Pons (tissue), 1 donor: ENCODE measurements at regions not wholly inside any gene's neighbourhood (a gene's known extent, or its start where the extent isn't known, plus 50 kb on each side); places are given as distances from the start of the nearest gene placed in this dataset.
"Not testable (repeated sequence)": the region's sequence is repeated elsewhere in the genome, so short reads cannot be mapped to it uniquely, and the experiment has no call there.

Experiments
- DNase-seq: peaks from one replicate; pipeline ENCODE4 v3.0.0-alpha.2; 2016; ENCODE audit warnings: low spot score

GRCh38 chr12:124070394-124071074 lies 97.5 kb downstream of the ZNF664 start:
- not testable (repeated sequence) for DNase-seq

GRCh38 chr12:124071075-124071443 lies 98.0 kb downstream of the ZNF664 start:
- DNase-seq: no peak

DNA sequence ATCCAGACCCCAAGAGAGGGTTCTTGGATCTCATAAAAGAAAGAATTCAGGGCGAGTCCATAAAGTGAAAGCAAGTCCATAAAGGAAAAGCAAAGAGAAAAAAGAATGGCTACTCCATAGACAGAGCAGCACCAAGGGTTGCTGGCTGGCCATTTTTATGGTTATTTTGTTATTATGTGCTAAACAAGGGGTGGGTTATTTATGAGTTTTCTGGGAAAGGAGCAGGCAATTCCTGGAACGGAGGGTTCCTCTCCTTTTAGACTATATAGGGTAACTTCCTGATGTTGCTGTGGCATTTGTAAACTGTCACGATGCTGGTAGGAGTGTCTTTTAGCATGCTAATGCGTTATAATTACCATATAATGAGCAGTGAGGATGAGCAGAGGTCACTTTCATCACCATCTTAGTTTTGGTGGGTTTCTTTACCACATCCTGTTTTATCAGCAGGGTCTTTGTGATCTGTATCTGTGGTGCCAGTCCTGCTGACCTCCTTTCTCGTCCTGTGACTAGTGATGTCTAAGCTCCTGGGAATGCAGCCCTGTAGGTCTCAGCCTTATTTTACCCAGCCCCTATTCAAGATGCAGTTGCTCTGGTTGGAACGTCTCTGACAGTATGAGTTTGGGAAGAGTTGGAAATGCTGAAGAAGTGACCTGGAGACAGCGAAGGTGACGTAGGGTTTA lies 100.5 kb downstream of the ZNF664 start:
- DNase-seq: no peak

- no peak for DNase-seq
Measured at GRCh38 chr12:124075841-124076240, 102.8 kb downstream of the ZNF664 start.

DNA sequence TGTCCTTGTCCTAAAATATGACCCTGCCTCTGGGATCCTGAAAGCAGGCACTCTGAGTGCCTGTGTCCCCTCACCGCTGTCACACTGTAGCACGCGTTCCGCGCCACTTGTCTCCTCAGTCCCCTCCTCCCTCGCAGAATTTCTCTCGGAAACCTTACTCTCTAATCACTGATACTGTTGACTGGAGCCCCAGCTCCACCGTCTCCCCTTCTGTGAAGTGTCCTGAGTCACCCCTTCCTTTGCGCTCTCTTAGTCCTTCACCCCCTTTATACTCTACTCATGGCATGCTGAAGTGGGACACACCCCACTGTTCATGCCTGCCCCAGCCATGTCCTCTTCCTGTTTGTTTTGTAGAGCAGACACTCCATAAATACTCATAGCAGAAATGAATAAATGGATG lies 104.7 kb downstream of the ZNF664 start:
- DNase-seq: no peak

DNA sequence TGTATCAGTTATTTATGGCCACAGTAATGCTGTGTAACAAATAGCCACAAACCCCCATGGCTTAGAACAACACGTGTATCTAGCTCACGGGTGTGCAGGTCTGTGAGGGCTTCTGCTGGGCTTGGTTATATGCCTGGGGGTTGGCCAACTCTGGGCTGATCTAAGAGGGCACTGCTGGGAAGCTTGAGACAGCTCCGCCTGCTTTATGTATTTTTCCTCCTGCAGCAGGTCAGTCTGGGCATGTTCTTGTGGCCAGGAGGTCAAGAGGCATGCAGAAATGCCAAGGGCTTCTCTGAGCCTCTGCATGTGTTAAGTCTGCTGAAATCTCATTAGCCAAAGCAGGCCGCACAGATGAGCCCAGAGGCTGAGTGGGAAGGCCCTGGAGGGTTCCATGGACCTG lies 105.8 kb downstream of the ZNF664 start:
- no peak for DNase-seq

- DNase-seq: no peak
Measured at GRCh38 chr12:124080649-124081048, 107.6 kb downstream of the ZNF664 start.

DNA sequence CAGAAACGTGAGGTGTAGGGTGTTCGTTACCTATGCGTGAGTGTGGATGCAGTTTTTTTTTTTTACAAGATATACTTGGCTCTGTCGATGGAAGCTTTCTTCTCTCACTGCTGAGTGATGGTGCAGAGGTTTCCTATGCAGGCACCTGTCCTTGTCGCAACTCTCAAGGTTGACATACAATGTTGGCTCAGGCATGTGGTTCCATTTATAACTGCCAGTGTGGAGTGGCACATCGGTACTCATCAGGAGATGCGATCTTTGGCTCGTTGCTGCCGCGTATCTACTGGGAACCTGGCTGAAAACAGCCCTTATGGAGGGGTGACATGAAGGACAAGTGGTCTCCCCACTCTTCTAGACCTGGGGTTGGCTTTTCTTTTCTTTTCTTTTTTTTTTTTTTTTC lies 109.0 kb downstream of the ZNF664 start:
- DNase-seq: no peak

DNA sequence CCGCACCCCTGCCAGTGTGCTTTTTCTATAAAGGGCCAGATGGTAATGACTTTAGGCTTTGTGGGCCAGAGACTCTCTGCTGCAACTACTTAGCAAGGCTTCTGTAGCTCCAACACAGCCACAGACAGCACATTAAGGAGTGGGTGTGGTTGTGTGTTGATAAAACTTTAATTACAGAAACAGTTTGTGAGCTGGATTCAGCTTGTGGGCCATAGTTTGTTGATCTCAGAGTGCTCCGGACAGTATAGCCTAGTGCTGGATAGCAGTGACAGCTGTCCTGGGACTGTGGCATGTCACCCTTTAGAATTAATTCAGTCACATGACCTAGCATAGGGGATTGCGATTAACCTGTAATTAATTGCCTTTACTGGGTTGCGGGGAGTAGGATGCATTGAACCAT lies 109.7 kb downstream of the ZNF664 start:
- DNase-seq: no peak

- DNase-seq: no peak
Measured at GRCh38 chr12:124083708-124084107, 110.7 kb downstream of the ZNF664 start.

DNA sequence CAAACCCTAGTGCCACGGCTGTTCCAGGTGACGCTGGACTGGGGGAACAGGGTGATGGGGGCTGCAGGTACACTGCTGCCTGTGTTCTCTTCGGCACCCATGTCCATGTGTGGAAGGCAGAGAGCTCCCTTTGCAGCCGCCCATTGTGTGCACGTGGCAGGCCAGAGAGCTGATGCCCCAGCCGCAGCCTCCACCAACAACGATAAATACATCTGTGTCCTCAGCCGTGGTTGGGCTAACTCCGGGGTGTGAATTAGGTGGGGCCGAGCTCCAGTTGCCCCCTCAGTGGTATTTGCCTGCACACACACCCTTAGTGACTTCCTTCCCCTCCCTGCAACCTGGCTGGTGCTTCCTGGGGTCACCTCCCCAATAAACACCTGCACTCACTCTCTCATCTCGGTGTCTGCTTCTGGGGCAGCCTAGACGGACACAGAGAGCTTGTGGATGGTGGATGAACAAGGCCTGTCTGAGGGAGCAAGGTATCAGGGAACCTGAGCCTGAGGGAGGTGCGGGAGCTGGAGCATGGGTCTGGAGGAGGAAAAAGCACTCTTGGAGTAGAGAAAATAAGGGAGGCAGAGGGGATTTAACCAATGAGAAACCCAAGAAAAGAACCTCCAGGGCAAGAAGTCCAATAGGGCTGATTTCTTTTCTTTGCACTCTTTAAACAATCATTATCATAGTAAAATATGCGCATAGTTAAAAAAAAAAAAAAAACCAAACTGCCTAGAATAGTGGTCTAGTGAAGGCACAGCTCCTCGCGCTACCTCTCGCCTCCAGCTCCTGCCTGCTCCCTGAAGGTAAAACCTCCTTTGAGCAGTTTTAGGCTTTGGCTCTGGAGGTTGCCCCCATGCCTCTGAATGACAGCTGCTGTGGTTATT lies 112.6 kb downstream of the ZNF664 start:
- no peak for DNase-seq

- DNase-seq: no peak
Measured at GRCh38 chr12:124086299-124086898, 113.4 kb downstream of the ZNF664 start.

DNA sequence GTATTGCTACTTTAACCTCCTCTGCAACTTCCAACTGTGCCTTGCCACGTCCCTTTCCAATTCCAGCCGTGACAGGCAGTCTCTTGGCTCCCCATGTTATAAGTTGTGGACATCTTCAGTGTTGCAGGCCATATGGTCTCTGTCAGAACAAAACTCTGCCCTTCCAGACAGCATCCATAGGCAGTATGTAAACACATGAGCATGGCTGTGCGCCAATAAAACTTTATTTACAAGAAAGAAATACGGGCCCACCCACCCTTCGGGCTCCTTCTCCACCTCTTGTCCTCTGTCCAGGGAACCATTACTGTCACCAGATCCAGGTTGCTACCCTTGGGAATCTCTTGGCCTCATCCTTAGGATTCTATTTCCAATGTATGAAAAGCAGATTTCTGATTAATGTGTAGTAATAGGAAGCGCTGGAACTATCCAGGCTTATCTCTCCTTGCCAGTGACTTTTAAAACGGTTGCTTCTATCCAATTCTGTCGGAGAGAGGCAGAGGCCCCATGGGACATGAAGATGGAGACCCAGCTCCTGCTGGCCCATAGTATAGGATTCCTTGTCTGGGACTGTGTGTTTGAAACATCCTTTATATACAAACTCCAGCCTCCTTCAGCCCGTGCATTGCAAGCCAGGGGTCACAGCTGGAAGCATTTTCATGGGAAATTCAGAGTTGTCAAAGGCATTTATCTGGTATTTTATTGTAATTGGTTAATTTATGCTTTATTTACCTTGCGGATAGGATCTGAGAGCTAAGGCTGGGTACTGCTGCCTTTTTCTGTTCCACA lies 114.4 kb downstream of the ZNF664 start:
- no peak for DNase-seq

- no peak for DNase-seq
Measured at GRCh38 chr12:124088217-124088907, 115.3 kb downstream of the ZNF664 start.

DNA sequence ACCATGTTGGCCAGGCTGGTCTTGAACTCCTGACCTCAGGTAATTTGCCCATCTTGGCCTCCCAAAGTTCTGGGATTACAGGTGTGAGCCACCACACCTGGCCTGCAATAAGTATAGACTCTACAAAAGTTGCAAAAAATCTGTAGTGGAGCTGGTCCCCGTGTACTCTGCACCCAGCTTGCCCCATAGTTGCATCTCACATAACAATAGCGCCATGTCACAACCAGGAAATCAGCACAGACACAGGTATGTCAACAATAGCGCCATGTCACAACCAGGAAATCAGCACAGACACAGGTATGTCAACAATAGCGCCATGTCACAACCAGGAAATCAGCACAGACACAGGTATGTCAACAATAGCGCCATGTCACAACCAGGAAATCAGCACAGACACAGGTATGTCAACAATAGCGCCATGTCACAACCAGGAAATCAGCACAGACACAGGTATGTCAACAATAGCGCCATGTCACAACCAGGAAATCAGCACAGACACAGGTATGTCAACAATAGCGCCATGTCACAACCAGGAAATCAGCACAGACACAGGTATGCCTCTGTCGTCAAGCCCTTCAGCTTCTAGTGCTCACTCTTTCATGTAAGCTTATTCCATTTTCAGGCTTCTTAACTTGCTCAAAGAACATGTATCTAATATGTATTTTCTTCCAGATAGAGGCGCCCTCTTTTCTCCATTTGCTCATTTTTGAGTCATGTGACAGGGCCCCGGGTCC lies 116.3 kb downstream of the ZNF664 start:
- not testable (repeated sequence) for DNase-seq

- no peak for DNase-seq
Measured at GRCh38 chr12:124091835-124092234, 118.8 kb downstream of the ZNF664 start.

DNA sequence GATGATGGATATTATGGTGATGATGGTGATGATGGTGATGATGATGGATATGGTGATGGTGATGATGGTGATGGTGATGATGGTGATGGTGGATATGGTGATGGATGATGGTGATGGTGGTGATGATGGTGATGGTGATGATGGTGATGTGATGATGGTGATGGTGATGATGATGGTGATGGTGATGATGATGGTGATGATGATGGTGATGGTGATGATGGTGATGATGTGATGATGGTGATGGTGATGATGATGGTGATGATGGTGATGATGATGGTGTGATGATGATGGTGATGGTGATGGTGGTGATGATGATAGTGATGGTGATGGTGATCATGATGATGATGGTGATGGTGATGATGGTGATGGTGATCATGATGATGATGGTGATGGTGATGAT lies 119.5 kb downstream of the ZNF664 start:
- not testable (repeated sequence) for DNase-seq

DNA sequence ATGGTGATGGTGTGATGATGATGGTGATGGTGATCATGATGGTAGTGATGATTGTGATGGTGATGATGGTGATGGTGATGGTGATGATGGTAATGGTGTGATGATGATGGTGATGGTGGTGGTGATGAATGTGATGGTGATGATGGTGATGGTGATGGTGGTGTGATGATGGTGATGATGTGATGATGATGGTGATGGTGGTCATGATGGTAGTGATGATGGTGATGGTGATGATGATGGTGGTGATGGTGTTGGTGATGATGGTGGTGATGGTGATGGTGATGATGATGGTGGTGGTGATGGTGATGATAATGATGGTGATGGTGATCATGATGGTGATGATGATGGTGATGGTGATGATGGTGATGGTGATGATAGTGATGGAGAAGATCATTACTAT lies 120.3 kb downstream of the ZNF664 start:
- no peak for DNase-seq

- no peak for DNase-seq
Measured at GRCh38 chr12:124094188-124094587, 121.2 kb downstream of the ZNF664 start.

DNA sequence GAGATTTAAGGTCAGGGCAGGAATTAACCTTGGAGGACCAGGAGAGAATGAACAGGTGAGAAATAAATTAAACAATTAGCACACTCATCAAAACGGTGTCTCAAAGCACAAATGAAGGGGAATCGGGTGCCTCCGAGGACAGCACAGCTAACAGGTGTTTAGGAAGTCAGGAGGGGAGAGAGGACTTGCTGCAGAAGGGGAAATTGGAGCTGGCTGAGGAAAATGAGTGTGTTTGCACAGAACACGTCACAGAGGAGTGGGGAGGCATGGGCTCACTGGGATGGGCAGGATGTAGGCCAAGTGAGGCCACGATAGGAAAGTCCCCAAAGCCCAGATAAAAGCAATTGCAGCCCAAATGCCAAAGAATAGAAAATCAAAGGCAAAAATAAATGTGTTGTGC lies 121.7 kb downstream of the ZNF664 start:
- DNase-seq: no peak
